ENCODE measurements at regions not wholly inside any gene's neighbourhood (a gene's known extent, or its start where the extent isn't known, plus 50 kb on each side); places are given as distances from the start of the nearest gene placed in this dataset.

- TF ChIP-seq CTCF (IDR thresholded peaks at IDR 0.05; ENCODE audit: insufficient read depth, low read length) (no peak), SPI1 (IDR thresholded peaks at IDR 0.05; ENCODE audit: borderline replicate concordance, low read depth) (no peak), GABPA (IDR thresholded peaks at IDR 0.05; ENCODE audit: low read depth) (no peak), REST (IDR thresholded peaks at IDR 0.05; ENCODE audit: insufficient replicate concordance, low read depth) (no peak)
Measured at GRCh38 chr18:66252703-66253102, 351.2 kb downstream of the CDH19 start.

All from HL-60 (cell line).